Activated CD4-positive, alpha-beta T cell treated with anti-CD3 and anti-CD28 coated beads for 36 hours (primary cell): ENCODE measurements at regions not wholly inside any gene's neighbourhood (a gene's known extent, or its start where the extent isn't known, plus 50 kb on each side); places are given as distances from the start of the nearest gene placed in this dataset.

ENCODE experiments used
- ATAC-seq: fragments of 200-7000 bp; cut with Tn5 transposase; one replicate; pipeline ENCODE4 v1.10.0; 2021; ENCODE audit warnings: mild to moderate bottlenecking, moderate library complexity
- CTCF ChIA-PET: fragments of 350-600 bp; sonication (Branson Sonifier 250); formaldehyde crosslinking; loops from one replicate; lab custom pipeline; 2021; ENCODE audit warnings: antibody characterized with exemption; lab: Charles Lee
- POLR2A ChIA-PET: fragments of 350-600 bp; sonication (Branson Sonifier 250); formaldehyde crosslinking; loops from one replicate; lab custom pipeline; 2021; ENCODE audit warnings: antibody characterized with exemption, inconsistent platforms; lab: Charles Lee
- DNase-seq: peaks from one replicate; pipeline ENCODE4 v3.0.0-alpha.2; 2020
- H3K27ac Mint-ChIP-seq: one replicate; pipeline ENCODE4 v1.8.0; 2021; ENCODE audit warnings: mixed read lengths
- H3K27me3 Mint-ChIP-seq: one replicate; pipeline ENCODE4 v1.8.0; 2021; ENCODE audit warnings: mixed read lengths
- H3K36me3 Mint-ChIP-seq: one replicate; pipeline ENCODE4 v1.8.0; 2021; ENCODE audit warnings: low read depth, mixed read lengths
- H3K4me1 Mint-ChIP-seq: one replicate; pipeline ENCODE4 v1.8.0; 2021; ENCODE audit warnings: mixed read lengths
- H3K4me3 Mint-ChIP-seq: one replicate; pipeline ENCODE4 v1.8.0; 2021; ENCODE audit warnings: mild to moderate bottlenecking, moderate library complexity, mixed read lengths
- H3K9me3 Mint-ChIP-seq: one replicate; pipeline ENCODE4 v1.8.0; 2021; ENCODE audit warnings: low read depth, mixed read lengths
- intact Hi-C, 2 experiments: fragments of 100-400 bp; cut with DNase I in 1 of 2; cut with micrococcal nuclease in 1 of 2; formaldehyde crosslinking; loops; one replicate each; pipeline versions ENCODE4 v1.14.2 to v1.15.1; 2022 to 2024; cut with DNase I, micrococcal nuclease

GRCh38 chr9:82586918-82587356 lies 476.0 kb downstream of the RASEF start:
- no peak overlapping the region for H3K27ac Mint-ChIP-seq

GRCh38 chr9:82588301-82589180 lies 474.4 kb downstream of the RASEF start:
- CTCF ChIA-PET: no interaction called here
- POLR2A ChIA-PET: no interaction called here
- no peak overlapping the region for H3K27ac Mint-ChIP-seq
- no peaks in the 10 kb centered on the region for H3K27me3 Mint-ChIP-seq
- H3K36me3 Mint-ChIP-seq: no peaks in the 10 kb centered on the region
- no peak overlapping the region for H3K4me3 Mint-ChIP-seq
- ATAC-seq (no peak), DNase-seq (no peak)
- no peaks in the 10 kb centered on the region for H3K9me3 Mint-ChIP-seq
- H3K4me1 Mint-ChIP-seq: no peaks in the 10 kb centered on the region
- intact Hi-C loops: no loop called here

More at GRCh38 chr9:82586918-82587356, 476.0 kb downstream of the RASEF start:
- POLR2A ChIA-PET: no interaction called here
- Mint-ChIP-seq H3K36me3 (no peaks in the 10 kb centered on the region), H3K4me3 (no peak overlapping the region), H3K27me3 (no peaks in the 10 kb centered on the region), H3K9me3 (no peaks in the 10 kb centered on the region), H3K4me1 (no peaks in the 10 kb centered on the region)
- CTCF ChIA-PET: no interaction called here
- intact Hi-C loops: no loop called here
- no peak for ATAC-seq
- no peak for DNase-seq

GRCh38 chr9:82590845-82591244 lies 472.1 kb downstream of the RASEF start:
- Mint-ChIP-seq H3K4me3 (no peak overlapping the region), H3K27ac (no peak overlapping the region), H3K9me3 (no peaks in the 10 kb centered on the region), H3K36me3 (no peaks in the 10 kb centered on the region), H3K27me3 (no peaks in the 10 kb centered on the region), H3K4me1 (no peaks in the 10 kb centered on the region)
- intact Hi-C loops: no loop called here
- no peak for ATAC-seq
- no peak for DNase-seq
- ChIA-PET POLR2A (no interaction called here), CTCF (interaction anchor here (1.0 kb wide), 1 partner anchor 101 kb away, joined by 3 read pairs; no protein-coding TSS in a partner anchor)

GRCh38 chr9:82593501-82593900 lies 469.4 kb downstream of the RASEF start:
- Mint-ChIP-seq H3K36me3 (no peaks in the 10 kb centered on the region), H3K27me3 (no peaks in the 10 kb centered on the region), H3K4me3 (no peak overlapping the region), H3K4me1 (no peaks in the 10 kb centered on the region), H3K27ac (no peak overlapping the region), H3K9me3 (no peaks in the 10 kb centered on the region)
- POLR2A ChIA-PET: no interaction called here
- CTCF ChIA-PET: no interaction called here
- ATAC-seq (no peak), DNase-seq (no peak)
- intact Hi-C loops: no loop called here

GRCh38 chr9:82597241-82598203 lies 465.4 kb downstream of the RASEF start:
- peaks cover 1% of the 10 kb centered on the region for H3K9me3 Mint-ChIP-seq
- no peak overlapping the region for H3K4me3 Mint-ChIP-seq
- ChIA-PET CTCF (interaction anchor here (0.6 to 1.3 kb wide), 2 partner anchors 9 to 558 kb away, joined by 3 to 5 read pairs; no protein-coding TSS in a partner anchor), POLR2A (no interaction called here)
- no peaks in the 10 kb centered on the region for H3K27me3 Mint-ChIP-seq
- no peaks in the 10 kb centered on the region for H3K4me1 Mint-ChIP-seq
- DNase-seq (no peak), ATAC-seq (no peak)
- no peaks in the 10 kb centered on the region for H3K36me3 Mint-ChIP-seq
- no peak overlapping the region for H3K27ac Mint-ChIP-seq
- intact Hi-C loops: no loop called here

- no peaks in the 10 kb centered on the region for H3K27me3 Mint-ChIP-seq
- CTCF ChIA-PET: no interaction called here
Observed at GRCh38 chr9:82598241-82599039, 464.5 kb downstream of the RASEF start.

GRCh38 chr9:82599336-82599949 lies 463.5 kb downstream of the RASEF start:
- POLR2A ChIA-PET: interaction anchor here (0.7 kb wide), 1 partner anchor 300 kb away, joined by 3 read pairs; no protein-coding TSS in a partner anchor
- intact Hi-C loops: no loop called here
- H3K27me3 Mint-ChIP-seq: no peaks in the 10 kb centered on the region
- CTCF ChIA-PET: no interaction called here
- no peak overlapping the region for H3K4me3 Mint-ChIP-seq
- no peaks in the 10 kb centered on the region for H3K36me3 Mint-ChIP-seq
- H3K27ac Mint-ChIP-seq: no peak overlapping the region
- ATAC-seq: no peak
- no peak for DNase-seq
- H3K4me1 Mint-ChIP-seq: no peaks in the 10 kb centered on the region
- peaks cover 1% of the 10 kb centered on the region for H3K9me3 Mint-ChIP-seq

More at GRCh38 chr9:82598241-82599039, 464.5 kb downstream of the RASEF start:
- POLR2A ChIA-PET: interaction anchor here (0.7 kb wide), 1 partner anchor 299 kb away, joined by 3 read pairs; no protein-coding TSS in a partner anchor
- peaks cover 1% of the 10 kb centered on the region for H3K9me3 Mint-ChIP-seq
- no peaks in the 10 kb centered on the region for H3K4me1 Mint-ChIP-seq
- no peak overlapping the region for H3K4me3 Mint-ChIP-seq
- no peak for DNase-seq
- H3K27ac Mint-ChIP-seq: no peak overlapping the region
- intact Hi-C loops: no loop called here
- no peak for ATAC-seq
- H3K36me3 Mint-ChIP-seq: no peaks in the 10 kb centered on the region

GRCh38 chr9:82600536-82601292 lies 462.2 kb downstream of the RASEF start:
- intact Hi-C loops: no loop called here
- H3K9me3 Mint-ChIP-seq: peaks cover 1% of the 10 kb centered on the region

GRCh38 chr9:82601293-82601771 lies 461.6 kb downstream of the RASEF start:
- no peak overlapping the region for H3K4me3 Mint-ChIP-seq
- POLR2A ChIA-PET: no interaction called here
- no peak overlapping the region for H3K27ac Mint-ChIP-seq

More at GRCh38 chr9:82600536-82601292, 462.2 kb downstream of the RASEF start:
- H3K36me3 Mint-ChIP-seq: no peaks in the 10 kb centered on the region
- CTCF ChIA-PET: no interaction called here
- ATAC-seq (no peak), DNase-seq (no peak)
- no peak overlapping the region for H3K27ac Mint-ChIP-seq
- no peak overlapping the region for H3K4me3 Mint-ChIP-seq
- no peaks in the 10 kb centered on the region for H3K4me1 Mint-ChIP-seq
- H3K27me3 Mint-ChIP-seq: no peaks in the 10 kb centered on the region
- POLR2A ChIA-PET: no interaction called here

More at GRCh38 chr9:82601293-82601771, 461.6 kb downstream of the RASEF start:
- DNase-seq (no peak), ATAC-seq (no peak)
- H3K9me3 Mint-ChIP-seq: peaks cover 1% of the 10 kb centered on the region
- CTCF ChIA-PET: no interaction called here
- no peaks in the 10 kb centered on the region for H3K4me1 Mint-ChIP-seq
- H3K36me3 Mint-ChIP-seq: no peaks in the 10 kb centered on the region
- no peaks in the 10 kb centered on the region for H3K27me3 Mint-ChIP-seq
- intact Hi-C loops: no loop called here
